Tibial nerve (tissue), 4 donors: ENCODE measurements at regions not wholly inside any gene's neighbourhood (a gene's known extent, or its start where the extent isn't known, plus 50 kb on each side); places are given as distances from the start of the nearest gene placed in this dataset.

Experiments
- EP300 ChIP-seq, 2 donors: sonication (generic); formaldehyde crosslinking; IDR thresholded peaks; one replicate each; pipeline ENCODE4 v1.6.1; 2017; ENCODE audit warnings: antibody characterized with exemption in 2 of 2, mild to moderate bottlenecking in 1 of 2
- TF ChIP-seq, protein P1 (sequence below), 5 experiments: fragments of 200-600 bp in 3 of 5; fragments of 450-650 bp in 2 of 5; sonication (generic) in 3 of 5; IDR thresholded peaks; one replicate each; pipeline ENCODE4 v1.5.1; 2016 to 2019; ENCODE audit warnings: antibody characterized with exemption in 5 of 5, mild to moderate bottlenecking in 3 of 5, moderate library complexity in 2 of 5

DNA sequence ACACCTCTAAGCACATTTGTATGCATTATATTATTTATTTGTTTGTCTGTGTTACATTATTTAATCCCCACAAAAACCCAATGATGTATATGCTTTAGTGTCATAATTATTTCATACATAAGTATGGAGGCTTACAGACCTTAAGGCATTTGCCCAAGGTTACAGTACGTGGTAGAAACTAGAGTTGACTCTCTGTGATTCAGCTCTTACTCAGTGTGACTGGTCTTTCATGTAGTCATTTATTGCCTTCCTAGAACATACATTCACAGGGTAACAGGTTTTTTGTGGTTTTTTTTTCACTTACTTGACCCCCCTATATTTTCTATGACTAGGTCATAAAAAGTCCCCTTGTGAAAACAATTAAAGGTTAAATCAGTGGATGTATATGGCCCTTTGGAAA is 566.8 kb downstream of the TFAP2A start:
- TF ChIP-seq EP300 (IDR thresholded peaks at IDR 0.05): no peak
- TF ChIP-seq, protein P1, sequence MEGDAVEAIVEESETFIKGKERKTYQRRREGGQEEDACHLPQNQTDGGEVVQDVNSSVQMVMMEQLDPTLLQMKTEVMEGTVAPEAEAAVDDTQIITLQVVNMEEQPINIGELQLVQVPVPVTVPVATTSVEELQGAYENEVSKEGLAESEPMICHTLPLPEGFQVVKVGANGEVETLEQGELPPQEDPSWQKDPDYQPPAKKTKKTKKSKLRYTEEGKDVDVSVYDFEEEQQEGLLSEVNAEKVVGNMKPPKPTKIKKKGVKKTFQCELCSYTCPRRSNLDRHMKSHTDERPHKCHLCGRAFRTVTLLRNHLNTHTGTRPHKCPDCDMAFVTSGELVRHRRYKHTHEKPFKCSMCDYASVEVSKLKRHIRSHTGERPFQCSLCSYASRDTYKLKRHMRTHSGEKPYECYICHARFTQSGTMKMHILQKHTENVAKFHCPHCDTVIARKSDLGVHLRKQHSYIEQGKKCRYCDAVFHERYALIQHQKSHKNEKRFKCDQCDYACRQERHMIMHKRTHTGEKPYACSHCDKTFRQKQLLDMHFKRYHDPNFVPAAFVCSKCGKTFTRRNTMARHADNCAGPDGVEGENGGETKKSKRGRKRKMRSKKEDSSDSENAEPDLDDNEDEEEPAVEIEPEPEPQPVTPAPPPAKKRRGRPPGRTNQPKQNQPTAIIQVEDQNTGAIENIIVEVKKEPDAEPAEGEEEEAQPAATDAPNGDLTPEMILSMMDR (IDR thresholded peaks at IDR 0.05): no peak
